Omental fat pad (tissue), 3 donors: ENCODE measurements at regions not wholly inside any gene's neighbourhood (a gene's known extent, or its start where the extent isn't known, plus 50 kb on each side); places are given as distances from the start of the nearest gene placed in this dataset.

Source experiments
- ATAC-seq: fragments of 150-250 bp; one replicate; pipeline ENCODE4 v1.9.1; 2016; ENCODE audit warnings: mild to moderate bottlenecking, moderate library complexity; ENCODE audit not compliant: low FRiP score
- DNase-seq: peaks from one replicate; pipeline ENCODE4 v3.0.0-alpha.2; 2019; ENCODE audit warnings: low spot score
- TF ChIP-seq, protein P1 (sequence below), 3 donors: fragments of 450-650 bp; IDR thresholded peaks; one replicate each; pipeline ENCODE4 v1.5.1; 2016 to 2017; ENCODE audit warnings: antibody characterized with exemption in 3 of 3, mild to moderate bottlenecking in 3 of 3, moderate library complexity in 2 of 3

DNA sequence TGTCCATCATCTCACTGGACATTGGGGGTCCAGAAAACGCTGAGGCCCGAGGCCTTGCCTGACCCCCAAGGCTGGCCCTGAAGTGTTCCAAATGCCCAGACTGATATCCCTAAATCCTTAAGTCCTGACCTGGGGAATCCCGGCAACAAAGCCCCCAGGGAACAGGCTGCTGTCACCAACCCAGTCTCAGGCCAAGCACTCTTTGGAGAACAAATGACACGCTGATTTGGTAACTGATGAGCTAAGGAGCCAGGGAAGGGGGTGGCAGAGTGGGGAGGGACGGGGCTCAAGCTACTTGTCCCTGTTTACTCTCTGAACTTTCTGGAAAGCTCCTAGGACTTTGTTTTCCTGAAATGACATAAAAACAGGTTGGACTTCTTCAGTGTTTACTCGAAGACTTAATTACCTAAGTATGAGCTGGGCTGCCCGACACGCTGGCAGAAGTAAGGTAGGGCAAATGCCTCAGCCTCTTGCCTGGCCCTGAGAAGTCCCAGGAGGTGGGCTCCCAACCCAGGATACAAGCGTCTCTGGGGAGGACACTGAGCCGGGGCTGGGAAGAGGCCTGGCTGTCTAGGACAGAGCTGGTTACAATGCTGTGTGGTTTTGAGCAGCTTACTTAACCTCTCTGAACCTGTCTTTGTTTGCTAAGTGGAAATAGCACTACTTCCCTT is 105.5 kb upstream of the GLI2 start:
- DNase-seq (no peak), ATAC-seq (no peak)
- TF ChIP-seq, protein P1, sequence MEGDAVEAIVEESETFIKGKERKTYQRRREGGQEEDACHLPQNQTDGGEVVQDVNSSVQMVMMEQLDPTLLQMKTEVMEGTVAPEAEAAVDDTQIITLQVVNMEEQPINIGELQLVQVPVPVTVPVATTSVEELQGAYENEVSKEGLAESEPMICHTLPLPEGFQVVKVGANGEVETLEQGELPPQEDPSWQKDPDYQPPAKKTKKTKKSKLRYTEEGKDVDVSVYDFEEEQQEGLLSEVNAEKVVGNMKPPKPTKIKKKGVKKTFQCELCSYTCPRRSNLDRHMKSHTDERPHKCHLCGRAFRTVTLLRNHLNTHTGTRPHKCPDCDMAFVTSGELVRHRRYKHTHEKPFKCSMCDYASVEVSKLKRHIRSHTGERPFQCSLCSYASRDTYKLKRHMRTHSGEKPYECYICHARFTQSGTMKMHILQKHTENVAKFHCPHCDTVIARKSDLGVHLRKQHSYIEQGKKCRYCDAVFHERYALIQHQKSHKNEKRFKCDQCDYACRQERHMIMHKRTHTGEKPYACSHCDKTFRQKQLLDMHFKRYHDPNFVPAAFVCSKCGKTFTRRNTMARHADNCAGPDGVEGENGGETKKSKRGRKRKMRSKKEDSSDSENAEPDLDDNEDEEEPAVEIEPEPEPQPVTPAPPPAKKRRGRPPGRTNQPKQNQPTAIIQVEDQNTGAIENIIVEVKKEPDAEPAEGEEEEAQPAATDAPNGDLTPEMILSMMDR (IDR thresholded peaks at IDR 0.05) = no peak

DNA sequence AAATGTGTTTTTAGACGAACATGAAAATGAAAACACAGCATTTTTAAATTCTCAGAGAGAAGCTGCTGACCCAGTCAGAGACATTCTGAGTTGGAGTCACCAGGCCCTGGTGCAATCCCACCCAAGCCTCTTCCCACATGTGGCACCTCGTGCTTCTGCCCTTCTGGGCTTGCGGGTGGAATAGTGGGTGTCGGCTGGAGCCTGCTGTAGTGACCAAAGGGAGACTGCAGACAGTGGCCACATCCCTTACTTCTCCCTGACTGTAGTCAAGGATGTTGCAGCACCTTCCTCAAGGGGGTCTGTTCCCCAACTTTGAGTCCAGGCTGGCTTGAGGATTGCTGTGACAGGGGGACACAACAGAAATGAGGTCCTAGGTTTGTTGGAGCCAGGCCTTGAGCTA is 104.4 kb upstream of the GLI2 start:
- DNase-seq (no peak), ATAC-seq (no peak)
- TF ChIP-seq, protein P1 (IDR thresholded peaks at IDR 0.05) = no peak

DNA sequence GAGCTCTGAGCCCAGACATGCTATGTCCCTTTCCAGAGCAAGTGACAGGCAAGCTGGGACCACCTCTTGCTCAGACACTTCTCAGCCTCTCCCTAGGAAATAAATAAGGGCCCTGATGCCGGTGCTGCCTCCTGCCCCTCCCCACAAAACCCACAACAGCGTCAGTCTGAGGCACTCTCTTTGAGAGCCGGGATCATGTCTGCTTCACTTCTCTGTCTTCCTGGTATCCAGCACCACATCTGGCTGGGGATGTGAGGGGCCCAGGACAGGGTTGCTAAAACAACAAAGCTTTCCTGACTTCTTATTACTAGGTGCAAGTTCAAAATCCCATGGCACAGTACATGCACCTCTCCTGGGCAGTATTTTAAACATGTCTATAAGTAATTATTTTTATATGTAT is 103.9 kb upstream of the GLI2 start:
- ATAC-seq (no peak), DNase-seq (no peak)
- TF ChIP-seq, protein P1 (IDR thresholded peaks at IDR 0.05) = no peak

GRCh38 chr2:120632796-120633646 is 102.6 kb upstream of the GLI2 start:
- ATAC-seq (no peak), DNase-seq (no peak)
- TF ChIP-seq, protein P1 (IDR thresholded peaks at IDR 0.05) = no peak

DNA sequence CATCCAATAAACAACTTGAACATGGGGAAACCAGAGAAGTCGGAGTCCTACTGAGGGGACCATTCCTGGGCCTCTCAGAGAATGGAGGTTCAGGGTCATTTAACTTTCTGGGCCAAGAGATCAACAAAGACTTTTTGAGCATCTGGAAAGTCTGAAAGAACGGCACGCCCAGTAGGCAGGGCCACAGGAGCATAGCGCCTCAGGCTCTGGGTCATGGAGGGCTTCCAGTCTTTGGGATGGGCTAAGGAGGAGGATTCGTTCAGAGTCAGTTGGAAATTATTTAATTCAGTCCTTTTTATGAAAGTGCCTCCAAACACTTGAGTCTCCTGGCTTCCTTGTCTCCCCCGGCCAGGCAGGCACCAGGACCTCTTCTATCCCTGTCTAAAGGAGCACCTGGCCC is 101.1 kb upstream of the GLI2 start:
- DNase-seq (no peak), ATAC-seq (no peak)
- TF ChIP-seq, protein P1 (IDR thresholded peaks at IDR 0.05) = no peak

DNA sequence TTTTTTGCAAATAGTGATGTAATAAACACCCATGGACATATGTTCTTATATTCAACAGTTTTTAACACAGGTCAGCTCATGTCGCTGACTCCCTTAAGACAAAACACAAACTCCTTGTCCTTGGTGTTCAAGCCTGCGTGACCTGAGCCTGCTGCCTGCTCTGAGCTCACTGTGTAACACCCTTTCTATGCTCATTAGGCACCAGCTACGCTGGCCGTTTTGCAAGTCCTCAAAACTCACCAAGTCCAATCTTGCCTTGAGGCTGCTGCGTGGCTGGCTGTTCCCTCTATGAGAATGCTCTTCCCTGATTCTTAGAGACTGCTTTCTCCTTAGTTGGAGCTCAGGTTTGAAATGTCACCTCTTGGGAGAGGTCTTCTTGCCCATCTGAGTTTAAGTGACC is 100.5 kb upstream of the GLI2 start:
- TF ChIP-seq, protein P1 (IDR thresholded peaks at IDR 0.05) = no peak
- ATAC-seq (no peak), DNase-seq (no peak)

DNA sequence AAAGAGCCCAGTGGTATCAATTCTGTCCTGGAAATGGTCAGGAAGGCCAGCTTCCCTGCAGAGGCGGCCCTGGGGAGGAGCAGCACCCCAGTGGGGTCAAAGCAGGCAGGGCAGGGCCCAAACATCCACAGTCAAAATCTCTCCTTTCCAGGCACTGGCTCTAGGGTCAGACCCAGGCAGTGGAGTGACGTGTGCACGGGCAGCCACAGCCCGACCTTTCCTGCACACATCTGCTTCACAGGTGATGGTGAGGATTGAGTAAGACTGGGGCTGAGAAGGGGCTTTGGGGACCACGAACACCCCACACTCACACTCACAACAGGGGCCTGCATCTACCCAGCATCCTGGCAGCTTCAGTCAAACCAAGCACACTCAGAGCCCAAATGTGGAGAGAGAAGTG is 97.8 kb upstream of the GLI2 start:
- TF ChIP-seq, protein P1 (IDR thresholded peaks at IDR 0.05) = no peak
- ATAC-seq (no peak), DNase-seq (no peak)
